SK-MEL-5 (cell line): ENCODE measurements at regions not wholly inside any gene's neighbourhood (a gene's known extent, or its start where the extent isn't known, plus 50 kb on each side); places are given as distances from the start of the nearest gene placed in this dataset.
"Not testable (repeated sequence)": the region's sequence is repeated elsewhere in the genome, so short reads cannot be mapped to it uniquely, and the experiment has no call there.

ENCODE experiments used
- DNase-seq: peaks from one replicate; pipeline ENCODE4 v3.0.0-alpha.2; 2016; ENCODE audit warnings: low read depth, low spot score
- in situ Hi-C: cut with HindIII; loops from 2 replicates; pipeline ENCODE4 v1.10.0; 2016; ENCODE audit warnings: low sequenced_read_pairs, high pct_unique_total_duplicates, low pct_unique_long_range_greater_than_20kb

- in situ Hi-C loops, DNase-seq: not testable (repeated sequence)
Observed at GRCh38 chr5:39525781-39526180, 101.0 kb upstream of the DAB2 start.

DNA sequence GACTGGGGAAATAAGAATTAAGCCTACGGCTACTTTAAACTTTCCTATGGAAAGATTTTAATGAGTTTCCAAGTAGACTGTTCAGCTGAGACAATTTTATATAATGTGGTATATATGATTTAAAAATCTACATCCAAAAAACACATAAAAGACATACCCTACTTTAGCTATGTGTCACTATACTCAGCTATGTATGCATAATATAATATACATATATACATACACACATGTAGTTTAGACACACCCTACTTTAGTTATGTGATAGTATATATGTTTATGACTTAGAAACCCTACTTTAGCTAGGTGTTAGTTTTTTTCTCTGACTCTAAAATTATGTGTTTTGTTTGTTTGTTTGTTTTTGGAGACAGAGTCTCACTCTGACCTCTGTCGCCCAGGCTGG is 100.5 kb upstream of the DAB2 start:
- in situ Hi-C loops = no loop called here
- DNase-seq = no peak

- DNase-seq = no peak
- in situ Hi-C loops = no loop called here
Observed at GRCh38 chr5:39523821-39524220, 99.0 kb upstream of the DAB2 start.

DNA sequence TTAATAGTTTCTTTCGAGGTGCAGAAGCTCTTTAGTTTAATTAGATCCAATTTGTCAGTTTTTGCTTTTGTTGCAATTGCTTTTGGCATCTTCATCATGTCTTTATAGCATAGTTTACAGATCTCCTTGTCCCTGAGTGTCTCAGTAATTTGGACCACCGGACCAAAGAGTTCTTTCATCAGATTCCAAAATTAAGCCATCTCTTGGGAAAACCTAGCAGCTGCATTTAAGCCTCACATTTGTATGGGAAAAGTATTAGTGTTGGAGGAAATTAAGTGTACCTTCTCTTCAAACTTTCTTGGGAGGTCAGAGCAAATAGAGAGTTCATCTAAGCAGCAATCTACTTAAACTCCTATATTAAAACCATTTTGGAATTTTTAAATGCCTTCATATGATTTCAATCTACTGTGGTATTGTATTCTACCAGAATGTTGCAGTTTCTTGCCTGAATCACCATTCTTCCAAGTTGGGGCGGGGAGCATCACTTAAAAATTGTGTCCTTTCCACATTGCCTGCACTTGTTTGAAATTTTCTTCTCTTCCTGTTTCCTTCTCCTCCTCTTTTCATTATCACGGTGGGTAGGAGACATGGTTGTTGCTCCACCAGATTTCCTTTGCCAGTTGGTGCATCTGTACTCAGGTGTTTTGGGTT is 97.3 kb upstream of the DAB2 start:
- no peak for DNase-seq
- in situ Hi-C loops = no loop called here

DNA sequence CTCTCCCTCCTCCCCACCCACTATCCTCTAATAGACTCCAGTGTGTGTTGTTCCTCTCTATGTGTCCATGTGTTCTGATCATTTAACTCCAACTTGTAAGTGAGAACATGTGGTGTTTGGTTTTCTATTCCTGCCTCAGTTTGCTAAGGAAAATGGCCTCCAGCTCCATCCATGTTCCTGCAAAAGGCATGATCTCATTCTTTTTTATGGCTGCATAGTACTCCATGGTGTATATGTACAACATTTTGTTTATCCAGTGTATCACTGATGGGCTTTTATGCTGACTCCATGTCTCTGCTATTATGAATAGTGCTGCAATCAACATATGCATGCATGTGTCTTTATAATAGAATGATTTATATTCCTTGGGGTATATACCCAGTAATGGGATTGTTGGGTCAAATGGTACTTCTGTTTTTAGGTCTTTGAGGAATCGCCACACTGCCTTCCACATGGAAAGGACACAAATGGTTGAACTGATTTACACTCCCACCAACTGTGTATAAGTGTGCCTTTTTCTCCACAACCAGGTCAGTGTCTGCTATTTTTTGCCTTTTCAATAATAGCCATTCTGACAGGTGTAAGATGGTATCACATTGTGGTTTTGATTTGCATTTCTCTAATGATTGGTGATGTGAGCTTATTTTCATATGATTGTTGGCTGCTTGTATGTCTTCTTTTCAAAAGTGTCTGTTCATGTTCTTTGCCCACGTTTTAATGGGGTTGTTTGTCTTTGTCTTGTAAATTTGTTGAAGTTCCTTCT is 96.5 kb upstream of the DAB2 start:
- in situ Hi-C loops = no loop called here
- DNase-seq = no peak

DNA sequence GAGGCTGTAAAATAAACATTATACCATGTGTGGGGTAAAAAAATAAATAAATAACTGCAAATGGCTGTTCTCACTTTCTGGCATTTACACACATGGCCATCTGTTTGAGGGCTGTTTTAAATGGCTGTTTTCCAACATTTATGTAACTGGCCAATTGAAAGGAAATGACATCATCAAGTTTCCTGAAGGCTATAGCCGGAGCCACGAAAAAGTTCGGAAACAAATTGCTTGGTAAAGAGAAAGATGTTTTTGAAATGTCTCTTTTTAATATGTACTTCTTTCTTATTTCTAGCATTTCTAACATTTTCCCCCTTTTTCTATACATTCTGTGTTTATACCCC is 95.4 kb upstream of the DAB2 start:
- DNase-seq = peak; percentile 43
- in situ Hi-C loops = no loop called here

DNA sequence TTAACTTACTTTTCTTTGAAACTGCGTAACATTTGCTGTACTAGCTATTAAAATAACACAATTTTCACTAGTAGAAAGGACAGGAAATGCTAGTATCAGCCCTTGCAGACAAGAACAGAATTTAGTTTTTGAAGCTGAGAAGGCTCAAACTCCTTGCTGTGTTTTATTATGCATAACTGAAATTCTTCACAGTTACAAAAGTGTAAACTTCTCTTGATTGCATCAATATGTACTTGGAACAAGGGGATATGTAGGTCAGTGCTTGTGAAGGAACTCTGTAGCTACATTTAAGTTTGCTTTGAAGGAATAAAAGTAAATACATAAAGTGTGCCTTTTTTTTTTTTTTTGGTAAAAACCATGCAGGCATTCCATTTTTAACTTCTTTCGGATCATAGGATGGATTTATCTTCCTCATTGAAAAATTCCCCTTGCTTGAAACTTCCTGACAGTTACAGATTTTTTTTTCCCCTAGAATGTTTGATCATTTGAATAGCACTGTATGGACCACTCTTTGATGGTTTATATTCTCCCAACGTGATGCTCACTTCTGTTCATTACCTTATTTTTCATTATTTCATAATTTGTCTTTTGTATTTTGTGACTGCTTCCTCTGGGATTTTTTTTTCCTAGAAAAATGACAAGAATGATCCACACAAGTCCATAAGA is 94.9 kb upstream of the DAB2 start:
- no peak for DNase-seq
- in situ Hi-C loops = no loop called here

- in situ Hi-C loops = no loop called here
- DNase-seq = no peak
Observed at GRCh38 chr5:39519079-39519478, 94.3 kb upstream of the DAB2 start.

DNA sequence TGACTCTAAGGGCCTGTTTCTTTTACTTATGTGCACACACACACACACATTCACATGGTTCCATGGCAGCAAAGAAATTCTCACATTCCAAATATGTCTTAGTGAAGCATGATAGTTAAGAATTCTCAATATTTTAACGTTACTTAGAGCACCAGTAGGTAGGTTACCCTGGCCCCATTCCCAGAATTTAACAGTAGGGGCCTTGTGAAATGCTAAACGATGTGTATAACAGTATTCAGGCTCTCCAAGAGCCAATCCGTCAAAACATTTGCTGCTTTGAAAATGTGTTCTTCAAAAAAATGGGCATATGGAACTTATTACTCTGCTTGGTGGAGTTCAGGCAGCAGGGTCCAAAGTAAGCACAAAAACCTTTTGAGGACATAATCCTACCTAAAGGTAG is 93.7 kb upstream of the DAB2 start:
- in situ Hi-C loops = no loop called here
- peak; percentile 90 for DNase-seq

DNA sequence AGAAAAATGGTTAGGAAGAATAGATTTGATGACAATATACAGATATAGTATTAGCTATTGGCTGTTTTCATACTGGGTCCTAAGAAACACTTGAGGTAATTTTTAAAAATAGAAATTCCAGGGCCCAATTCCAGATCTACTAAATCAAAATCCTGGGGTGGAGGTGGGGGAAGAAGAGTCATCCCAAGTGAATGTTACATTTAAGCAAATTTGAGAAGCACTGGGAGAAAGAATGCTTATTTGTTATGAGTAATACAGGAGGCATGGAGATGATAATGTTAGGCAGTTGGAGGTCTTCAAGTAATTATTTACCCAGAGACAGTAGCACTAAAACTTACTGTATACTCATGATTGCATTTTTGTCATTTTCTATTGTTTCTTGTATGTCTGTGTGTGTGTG is 93.0 kb upstream of the DAB2 start:
- no peak for DNase-seq

GRCh38 chr5:39515881-39516280 is 91.1 kb upstream of the DAB2 start:
- DNase-seq = no peak
- in situ Hi-C loops = no loop called here

More for the DNA sequence above, 93.0 kb upstream of the DAB2 start:
- in situ Hi-C loops = no loop called here

DNA sequence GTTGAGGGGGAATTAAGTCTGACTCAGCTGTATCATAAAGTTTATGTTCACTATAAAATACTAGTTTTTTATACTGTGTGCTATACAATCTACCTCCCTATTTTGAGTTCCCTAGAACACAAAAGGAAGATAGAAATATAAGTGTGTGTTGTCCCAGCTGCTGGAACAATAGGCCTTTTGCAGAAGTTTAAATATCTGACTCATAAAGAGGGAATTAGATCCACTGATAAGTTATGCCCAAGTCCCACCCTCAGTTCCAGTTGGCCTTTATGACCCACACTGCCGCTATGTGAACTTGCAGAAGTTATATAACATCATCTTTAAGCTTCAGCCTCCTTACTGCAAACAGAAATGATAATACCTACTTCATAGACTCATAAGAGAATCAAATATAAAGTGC is 88.5 kb upstream of the DAB2 start:
- DNase-seq = no peak
- in situ Hi-C loops = no loop called here

DNA sequence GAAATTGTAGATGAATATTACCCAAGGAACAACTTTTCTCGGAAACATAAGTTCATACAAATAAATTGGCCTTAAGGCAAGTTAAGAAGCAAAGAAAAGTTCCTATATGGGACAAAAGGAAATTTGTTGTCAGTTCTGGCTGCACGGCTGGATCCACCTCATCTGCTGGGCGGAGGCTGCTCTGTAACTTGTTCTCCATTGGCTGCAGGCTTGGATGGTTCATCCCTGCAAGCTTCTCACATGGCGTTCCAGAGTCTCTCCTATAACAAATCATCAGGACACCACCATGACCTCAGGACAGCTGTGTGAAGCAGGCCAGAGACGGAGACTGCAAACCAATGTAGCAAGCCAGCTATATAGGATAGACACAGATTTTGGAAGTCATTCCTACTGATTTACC is 81.4 kb upstream of the DAB2 start:
- in situ Hi-C loops = no loop called here
- no peak for DNase-seq

DNA sequence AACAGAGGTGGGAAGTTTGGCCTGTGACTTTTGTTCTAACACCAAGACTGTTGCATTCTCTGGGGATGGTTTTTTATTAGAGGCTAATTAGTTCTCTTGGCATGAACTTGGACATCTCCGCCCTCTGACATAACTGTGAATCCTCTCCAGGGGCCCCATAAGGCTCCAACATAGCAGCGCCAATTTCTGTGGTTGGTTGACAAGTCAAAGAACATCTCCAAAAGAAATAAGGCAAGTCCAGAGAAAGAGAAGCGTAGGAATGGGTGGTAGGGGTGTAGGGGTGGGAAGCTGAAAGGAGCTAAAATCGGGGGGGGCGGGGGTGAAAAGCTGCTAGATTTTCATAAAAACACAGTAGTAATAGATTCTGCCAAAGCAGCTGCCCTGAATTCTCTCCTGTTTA is 81.0 kb upstream of the DAB2 start:
- in situ Hi-C loops = no loop called here
- DNase-seq = no peak

- no peak for DNase-seq
- in situ Hi-C loops = no loop called here
Observed at GRCh38 chr5:39505363-39505762, 80.6 kb upstream of the DAB2 start.

DNA sequence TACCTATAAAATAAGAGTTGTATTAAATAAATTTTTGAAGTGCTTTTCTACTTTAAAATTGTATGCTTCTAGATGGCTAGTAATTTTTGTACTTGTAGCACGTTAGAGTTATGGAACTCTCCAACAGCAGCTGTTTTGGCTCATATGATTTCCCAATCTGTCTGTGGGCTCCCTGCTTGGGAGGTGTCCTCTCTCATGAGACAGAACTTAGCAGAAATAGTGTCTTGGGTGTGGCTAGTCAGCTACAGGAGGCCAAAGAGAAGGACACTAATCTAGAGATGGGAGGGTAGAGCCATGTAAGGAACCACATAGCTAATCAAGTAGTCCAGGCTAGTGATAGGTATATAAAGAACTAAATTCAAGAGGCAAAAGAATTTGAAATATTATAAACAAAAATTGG is 78.4 kb upstream of the DAB2 start:
- in situ Hi-C loops = no loop called here
- DNase-seq = no peak

DNA sequence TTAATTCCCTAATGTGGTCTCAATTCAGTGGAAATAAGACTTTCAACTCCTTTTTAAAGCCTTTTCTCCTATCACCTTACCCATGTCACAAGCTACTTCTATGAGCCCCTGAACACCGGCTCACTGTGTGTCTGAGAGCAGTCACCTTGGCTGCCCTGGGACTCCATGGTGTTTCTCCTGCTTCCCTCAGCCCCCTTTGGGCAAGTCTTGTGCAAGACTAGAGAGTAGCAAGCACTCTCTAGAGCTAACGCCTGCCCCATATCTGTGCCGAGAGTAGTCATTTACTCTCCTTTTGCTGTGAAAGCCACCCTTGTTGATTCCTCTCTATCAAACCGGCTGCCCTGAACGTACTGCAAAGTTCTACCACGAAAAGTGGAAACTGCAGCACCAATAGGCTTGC is 77.9 kb upstream of the DAB2 start:
- DNase-seq = peak; percentile 22
- in situ Hi-C loops = no loop called here

DNA sequence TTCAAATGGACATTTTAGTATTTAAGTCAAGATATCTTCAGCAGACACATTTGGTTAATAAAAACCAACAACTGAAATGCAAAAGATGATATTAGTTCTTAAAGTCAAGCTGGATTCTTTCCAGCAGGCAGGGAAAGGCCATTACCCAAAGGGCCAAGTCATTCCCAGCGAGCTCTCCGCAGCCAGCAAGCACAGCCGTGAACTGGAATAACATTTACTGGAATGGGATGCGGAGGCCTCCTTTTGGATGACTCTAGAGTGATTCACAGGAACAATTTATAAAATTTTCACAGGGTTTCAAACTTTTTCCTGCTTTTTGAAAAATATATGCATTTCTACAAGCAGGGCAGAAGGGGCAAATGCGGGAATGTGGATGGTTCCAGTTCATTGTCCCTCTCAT is 76.6 kb upstream of the DAB2 start:
- DNase-seq = no peak
- in situ Hi-C loops = no loop called here

DNA sequence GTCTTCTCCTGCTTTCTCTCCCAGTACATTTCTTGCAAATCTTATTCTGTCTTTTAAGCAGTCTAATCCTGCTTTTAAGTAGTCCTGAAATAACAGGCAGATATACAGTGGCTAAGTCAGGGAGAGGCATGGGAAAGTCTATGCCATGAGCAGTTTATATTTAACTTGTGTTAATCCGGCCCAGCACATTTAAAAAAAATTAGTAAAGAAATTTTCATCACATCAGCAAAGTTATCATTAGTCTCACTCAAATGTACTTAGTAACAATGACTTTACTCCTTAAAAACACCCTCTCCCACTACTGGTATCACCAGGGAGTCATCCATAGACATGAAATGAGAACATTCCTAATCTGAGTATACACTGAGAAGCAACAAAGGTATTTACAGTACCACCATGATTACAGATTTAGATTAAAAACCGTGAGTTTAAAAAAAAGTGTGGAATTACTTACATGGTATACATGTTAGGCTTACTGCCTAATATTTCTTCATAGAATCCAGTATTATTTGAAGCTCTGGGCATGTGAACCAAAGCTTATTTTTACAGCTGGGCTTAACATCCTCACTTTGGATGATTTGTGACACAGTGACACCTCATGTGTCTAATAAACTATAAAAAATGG is 75.9 kb upstream of the DAB2 start:
- no peak for DNase-seq

More for the DNA sequence above, 75.9 kb upstream of the DAB2 start:
- in situ Hi-C loops = no loop called here
